ENCODE measurements at regions not wholly inside any gene's neighbourhood (a gene's known extent, or its start where the extent isn't known, plus 50 kb on each side); places are given as distances from the start of the nearest gene placed in this dataset.

DNA sequence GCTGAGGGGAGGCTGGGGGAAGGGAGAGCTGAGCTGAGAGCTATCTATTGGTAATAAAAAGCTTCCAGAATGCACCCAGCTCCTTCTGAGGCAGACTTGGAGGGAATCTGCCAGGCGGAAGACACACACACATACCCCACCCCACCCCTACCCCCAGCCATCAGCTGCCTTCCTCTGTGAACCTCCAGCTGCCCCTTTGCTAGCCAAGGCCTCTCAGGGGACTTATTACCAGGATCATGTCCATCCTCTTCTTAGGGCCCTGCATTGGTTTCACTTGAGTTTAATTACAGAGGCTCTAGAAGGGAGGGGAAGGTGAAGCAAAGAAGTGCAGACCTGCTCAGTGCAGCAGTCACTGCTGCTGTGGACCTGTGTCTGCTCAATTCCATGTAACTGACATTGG, 156.4 kb downstream of the OMA1 start:
- H3K9me3 ChIP-seq (ENCODE audit: control insufficient read depth in 1 of 2, insufficient read depth in 1 of 2, low read depth in 1 of 2, low read length in 2 of 2): no peaks in the 10 kb centered on the region
- no peak overlapping the region for H3K4me3 ChIP-seq (replicated peaks in 1 of 2; ENCODE audit: low read depth in 1 of 2, low read length in 2 of 2)
- no peak overlapping the region for H3K27ac ChIP-seq (ENCODE audit: low read depth, low read length)
- intact Hi-C loops (cut with micrococcal nuclease): no loop called here
- peaks cover 0 to 6% of the 10 kb centered on the region in 2 experiments; a peak in 3 of 4 replicates for H3K4me1 ChIP-seq (ENCODE audit: control insufficient read depth in 1 of 2, insufficient read depth in 2 of 2, low read length in 2 of 2)
- DNase-seq (ENCODE audit: low read depth, low spot score): no peak
- H2AFZ ChIP-seq (ENCODE audit: low read depth, low read length, poor library complexity, severe bottlenecking): no peak overlapping the region
- no peak overlapping the region for H3K9ac ChIP-seq (ENCODE audit: low read length)
- H3K79me2 ChIP-seq (ENCODE audit: insufficient read depth, low read length): no peaks in the 10 kb centered on the region
- no peaks in the 10 kb centered on the region for H3K36me3 ChIP-seq (ENCODE audit: control insufficient read depth in 1 of 2, insufficient read depth in 2 of 2, low read length in 2 of 2)
- no peaks in the 10 kb centered on the region for H4K20me1 ChIP-seq (ENCODE audit: insufficient read depth)
- ChIA-PET CTCF (no interaction called here), RAD21 (ENCODE audit: low non-redundant PET in 1 of 2, low total read pairs in 2 of 2, uncharacterized antibody in 2 of 2, unreplicated experiment in 2 of 2) (no interaction called here), POLR2A (no interaction called here)
- TF ChIP-seq RAD21 (IDR thresholded peaks at IDR 0.05; ENCODE audit: low read depth) (no peak), ELF1 (IDR thresholded peaks at IDR 0.05; ENCODE audit: borderline replicate concordance, low read depth) (no peak), JUND (IDR thresholded peaks at IDR 0.05) (no peak), ZNF274 (IDR thresholded peaks at IDR 0.05; ENCODE audit: low read depth, low read length) (no peak), POLR2A (IDR thresholded peaks at IDR 0.05; ENCODE audit: borderline replicate concordance, extremely low read depth, insufficient read depth, insufficient read length) (no peak), ZFX (IDR thresholded peaks at IDR 0.05) (no peak)
- H3K4me2 ChIP-seq (ENCODE audit: low read length): no peak overlapping the region
- no peaks in the 10 kb centered on the region for H3K9me2 ChIP-seq (ENCODE audit: insufficient read depth)
- ATAC-seq: no peak
- no TSS peak for BruUV-seq (replicated peaks)
- H3K27me3 ChIP-seq (ENCODE audit: insufficient read depth, low read length): peaks cover 44% of the 10 kb centered on the region

DNA sequence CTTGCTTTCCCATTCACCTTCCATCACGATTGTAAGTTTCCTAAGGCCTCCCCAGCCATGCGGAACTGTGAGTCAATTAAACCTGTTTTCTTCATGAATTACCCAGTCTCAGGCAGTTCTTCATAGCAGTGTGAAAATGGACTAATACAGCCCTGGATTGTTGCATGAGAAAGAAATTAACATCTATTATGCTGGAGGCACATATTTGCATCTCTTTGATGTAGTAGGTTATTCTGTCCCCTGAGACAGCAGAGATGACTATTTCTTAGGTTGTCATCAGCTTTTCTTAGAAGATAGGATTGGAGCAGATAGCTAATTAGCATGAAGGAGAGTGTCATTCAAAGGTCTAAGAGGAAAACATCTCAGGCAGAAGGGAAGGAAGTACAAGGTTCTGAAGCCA, 166.2 kb downstream of the OMA1 start:
- no peak overlapping the region for H3K9ac ChIP-seq (ENCODE audit: low read length)
- no peak for DNase-seq (ENCODE audit: low read depth, low spot score)
- ATAC-seq: no peak
- no peak overlapping the region for H3K4me3 ChIP-seq (replicated peaks in 1 of 2; ENCODE audit: low read depth in 1 of 2, low read length in 2 of 2)
- no peak overlapping the region for H3K4me2 ChIP-seq (ENCODE audit: low read length)
- no TSS peak for BruUV-seq (replicated peaks)
- no peaks in the 10 kb centered on the region for H4K20me1 ChIP-seq (ENCODE audit: insufficient read depth)
- H3K36me3 ChIP-seq (ENCODE audit: control insufficient read depth in 1 of 2, insufficient read depth in 2 of 2, low read length in 2 of 2): no peaks in the 10 kb centered on the region
- intact Hi-C loops (cut with micrococcal nuclease): loop anchor here (5.0 kb wide), 1 partner anchor 1392 kb away; no protein-coding TSS in a partner anchor
- H3K9me2 ChIP-seq (ENCODE audit: insufficient read depth): no peaks in the 10 kb centered on the region
- POLR2A ChIA-PET: no interaction called here
- RAD21 ChIA-PET (ENCODE audit: low non-redundant PET in 1 of 2, low total read pairs in 2 of 2, uncharacterized antibody in 2 of 2, unreplicated experiment in 2 of 2): no interaction called here
- H3K27ac ChIP-seq (ENCODE audit: low read depth, low read length): no peak overlapping the region
- TF ChIP-seq POLR2A (IDR thresholded peaks at IDR 0.05; ENCODE audit: borderline replicate concordance, extremely low read depth, insufficient read depth, insufficient read length): no peak
- TF ChIP-seq, protein P1, sequence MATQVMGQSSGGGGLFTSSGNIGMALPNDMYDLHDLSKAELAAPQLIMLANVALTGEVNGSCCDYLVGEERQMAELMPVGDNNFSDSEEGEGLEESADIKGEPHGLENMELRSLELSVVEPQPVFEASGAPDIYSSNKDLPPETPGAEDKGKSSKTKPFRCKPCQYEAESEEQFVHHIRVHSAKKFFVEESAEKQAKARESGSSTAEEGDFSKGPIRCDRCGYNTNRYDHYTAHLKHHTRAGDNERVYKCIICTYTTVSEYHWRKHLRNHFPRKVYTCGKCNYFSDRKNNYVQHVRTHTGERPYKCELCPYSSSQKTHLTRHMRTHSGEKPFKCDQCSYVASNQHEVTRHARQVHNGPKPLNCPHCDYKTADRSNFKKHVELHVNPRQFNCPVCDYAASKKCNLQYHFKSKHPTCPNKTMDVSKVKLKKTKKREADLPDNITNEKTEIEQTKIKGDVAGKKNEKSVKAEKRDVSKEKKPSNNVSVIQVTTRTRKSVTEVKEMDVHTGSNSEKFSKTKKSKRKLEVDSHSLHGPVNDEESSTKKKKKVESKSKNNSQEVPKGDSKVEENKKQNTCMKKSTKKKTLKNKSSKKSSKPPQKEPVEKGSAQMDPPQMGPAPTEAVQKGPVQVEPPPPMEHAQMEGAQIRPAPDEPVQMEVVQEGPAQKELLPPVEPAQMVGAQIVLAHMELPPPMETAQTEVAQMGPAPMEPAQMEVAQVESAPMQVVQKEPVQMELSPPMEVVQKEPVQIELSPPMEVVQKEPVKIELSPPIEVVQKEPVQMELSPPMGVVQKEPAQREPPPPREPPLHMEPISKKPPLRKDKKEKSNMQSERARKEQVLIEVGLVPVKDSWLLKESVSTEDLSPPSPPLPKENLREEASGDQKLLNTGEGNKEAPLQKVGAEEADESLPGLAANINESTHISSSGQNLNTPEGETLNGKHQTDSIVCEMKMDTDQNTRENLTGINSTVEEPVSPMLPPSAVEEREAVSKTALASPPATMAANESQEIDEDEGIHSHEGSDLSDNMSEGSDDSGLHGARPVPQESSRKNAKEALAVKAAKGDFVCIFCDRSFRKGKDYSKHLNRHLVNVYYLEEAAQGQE (IDR thresholded peaks at IDR 0.05; ENCODE audit: low read depth): no peak
- TF ChIP-seq POLR2AphosphoS5 (IDR thresholded peaks at IDR 0.05; ENCODE audit: low read depth, low read length): no peak
- TF ChIP-seq SRF (IDR thresholded peaks at IDR 0.05; ENCODE audit: low read depth): no peak
- no peak for TF ChIP-seq JUND (IDR thresholded peaks at IDR 0.05)
- TF ChIP-seq FOSL1 (IDR thresholded peaks at IDR 0.05; ENCODE audit: low read depth): no peak
- no peak for TF ChIP-seq EGR1 (IDR thresholded peaks at IDR 0.05; ENCODE audit: low read depth)
- TF ChIP-seq CEBPB (IDR thresholded peaks at IDR 0.05; ENCODE audit: low read depth): no peak
- no peak for TF ChIP-seq CTCF (IDR thresholded peaks at IDR 0.05 in 2 of 3, conservative IDR thresholded peaks at IDR 0.05 in 1 of 3; ENCODE audit: borderline replicate concordance in 1 of 3, insufficient read depth in 1 of 3, low read depth in 2 of 3, low read length in 2 of 3)
- H3K9me3 ChIP-seq (ENCODE audit: control insufficient read depth in 1 of 2, insufficient read depth in 1 of 2, low read depth in 1 of 2, low read length in 2 of 2): no peaks in the 10 kb centered on the region
- H2AFZ ChIP-seq (ENCODE audit: low read depth, low read length, poor library complexity, severe bottlenecking): no peak overlapping the region
- no peaks in the 10 kb centered on the region for H3K4me1 ChIP-seq (ENCODE audit: control insufficient read depth in 1 of 2, insufficient read depth in 2 of 2, low read length in 2 of 2)
- CTCF ChIA-PET: no interaction called here
- no peaks in the 10 kb centered on the region for H3K79me2 ChIP-seq (ENCODE audit: insufficient read depth, low read length)
- peaks cover 21% of the 10 kb centered on the region for H3K27me3 ChIP-seq (ENCODE audit: insufficient read depth, low read length)
